HepG2 (cell line): ENCODE measurements at regions not wholly inside any gene's neighbourhood (a gene's known extent, or its start where the extent isn't known, plus 50 kb on each side); places are given as distances from the start of the nearest gene placed in this dataset.

Experiments
- ATAC-seq: fragments of 200-7000 bp; cut with Tn5 transposase; 3 replicates; pipeline ENCODE4 v1.9.1; 2020; ENCODE audit warnings: mild to moderate bottlenecking, moderate library complexity
- BruUV-seq: library from RNA; stranded (reverse); fragments of 400-500 nt; replicated peaks from 2 replicates; lab custom pipeline; 2021; lab: Mats Ljungman, UMichigan
- CTCF ChIA-PET: fragments of 300-600 bp; formaldehyde crosslinking; extraction: SDS; loops from one replicate; lab custom pipeline; 2021; ENCODE audit warnings: low total read pairs, inconsistent platforms, low intra/inter-chr PET ratio; lab: Yijun Ruan, JAX
- POLR2A ChIA-PET: fragments of 350-600 bp; sonication (Branson Sonifier 250); formaldehyde crosslinking; loops from one replicate; lab custom pipeline; 2020; ENCODE audit warnings: antibody characterized with exemption, inconsistent platforms; lab: Yijun Ruan, JAX
- DNase-seq: peaks from one replicate; pipeline ENCODE4 v3.0.0-alpha.2; 2015; ENCODE audit warnings: low spot score
- FAIRE-seq: peaks from 3 replicates; lab custom pipeline; 2011; peaks lifted over from hg19 to GRCh38; lab: Jason Lieb, UNC
- H2AFZ ChIP-seq: one replicate; pipeline ENCODE4 v1.6.1; 2011; ENCODE audit warnings: low read length, inconsistent platforms
- H3K27ac ChIP-seq: fragments of 300-600 bp; 3 replicates; pipeline ENCODE4 v1.8.0; 2011; ENCODE audit warnings: mixed run types, mild to moderate bottlenecking, mixed read lengths, low read length, inconsistent platforms; ENCODE audit not compliant: insufficient read depth; ENCODE audit errors: extremely low read length
- H3K27me3 ChIP-seq, 2 experiments: fragments of 200-600 bp in 1 of 2; 2 replicates in 1 of 2; 3 replicates in 1 of 2; pipeline versions ENCODE4 v1.6.0 to v1.8.0; 2011; ENCODE audit warnings: low read length in 2 of 2, mild to moderate bottlenecking in 2 of 2, moderate library complexity in 2 of 2, inconsistent platforms in 1 of 2; ENCODE audit not compliant: insufficient read depth in 2 of 2, control insufficient read depth in 1 of 2
- H3K36me3 ChIP-seq, 2 experiments: fragments of 200-600 bp in 1 of 2; replicated peaks in 1 of 2; 2 replicates in 1 of 2; 3 replicates in 1 of 2; pipeline versions ENCODE4 v1.5.1 to v1.8.0; 2011; ENCODE audit warnings: low read length in 2 of 2, inconsistent platforms in 1 of 2; ENCODE audit not compliant: insufficient read depth in 2 of 2, control insufficient read depth in 1 of 2
- H3K4me1 ChIP-seq: 2 replicates; pipeline ENCODE4 v1.5.1; 2012; ENCODE audit warnings: low read length, inconsistent platforms; ENCODE audit not compliant: insufficient read depth
- H3K4me2 ChIP-seq: 2 replicates; pipeline ENCODE4 v1.6.0; 2011; ENCODE audit warnings: low read depth, low read length, inconsistent platforms
- H3K4me3 ChIP-seq, 3 experiments: fragments of 200-600 bp in 1 of 3; sonication (generic), shearing (Covaris generic) in 1 of 3; replicated peaks in 1 of 3; 2 replicates each; pipeline ENCODE4 v1.5.1; 2011 to 2016; ENCODE audit warnings: low read length in 3 of 3, inconsistent platforms in 2 of 3, low read depth in 2 of 3, mild to moderate bottlenecking in 2 of 3, control low read depth in 1 of 3, mixed read lengths in 1 of 3; ENCODE audit not compliant: insufficient read depth in 1 of 3
- H3K79me2 ChIP-seq: one replicate; pipeline ENCODE4 v1.6.1; 2011; ENCODE audit warnings: low read length, inconsistent platforms; ENCODE audit not compliant: insufficient read depth
- H3K9ac ChIP-seq: 2 replicates; pipeline ENCODE4 v1.6.0; 2011; ENCODE audit warnings: mild to moderate bottlenecking, low read depth, low read length, inconsistent platforms; ENCODE audit not compliant: insufficient read depth
- H3K9me3 ChIP-seq: 2 replicates; pipeline ENCODE4 v1.5.1; 2012; ENCODE audit warnings: mild to moderate bottlenecking, low read length
- H4K20me1 ChIP-seq: 2 replicates; pipeline ENCODE4 v1.6.0; 2011; ENCODE audit warnings: inconsistent platforms, mild to moderate bottlenecking, low read length, moderate library complexity; ENCODE audit not compliant: insufficient read depth
- ATAD3A ChIP-seq: sonication (generic); formaldehyde crosslinking; IDR thresholded peaks from 2 replicates; pipeline ENCODE4 v1.4.0; 2020; ENCODE audit warnings: missing genetic modification reagents
- HHEX ChIP-seq: IDR thresholded peaks from 2 replicates; pipeline ENCODE4 v1.6.1; 2016; ENCODE audit warnings: control low read depth
- HNF4A ChIP-seq: sonication (generic); formaldehyde crosslinking; IDR thresholded peaks from 2 replicates; pipeline ENCODE4 v1.4.0; 2020; ENCODE audit warnings: missing genetic modification reagents
- KDM6A ChIP-seq: IDR thresholded peaks from 2 replicates; pipeline ENCODE4 v1.6.1; 2016; ENCODE audit warnings: low read depth
- STAG1 ChIP-seq: sonication (generic); formaldehyde crosslinking; IDR thresholded peaks from 2 replicates; pipeline ENCODE4 v1.4.0; 2020; ENCODE audit warnings: missing genetic modification reagents
- TBX3 ChIP-seq: fragments of 450-650 bp; IDR thresholded peaks from 2 replicates; pipeline ENCODE4 v1.6.1; 2017; ENCODE audit warnings: antibody characterized with exemption, mild to moderate bottlenecking, inconsistent platforms, borderline replicate concordance
- TOPORS ChIP-seq: sonication (generic); formaldehyde crosslinking; IDR thresholded peaks from 2 replicates; pipeline ENCODE4 v1.8.0; 2023; ENCODE audit warnings: mild to moderate bottlenecking, missing genetic modification reagents
- ZBTB20 ChIP-seq: sonication (generic); formaldehyde crosslinking; IDR thresholded peaks from 2 replicates; pipeline ENCODE4 v1.8.1; 2023; ENCODE audit warnings: missing genetic modification reagents, low read depth, mild to moderate bottlenecking, borderline replicate concordance
- ZFP1 ChIP-seq: IDR thresholded peaks from 2 replicates; pipeline ENCODE4 v1.6.1; 2016
- ZNF230 ChIP-seq: sonication (generic); formaldehyde crosslinking; IDR thresholded peaks from 2 replicates; pipeline ENCODE4 v1.4.0; 2020; ENCODE audit warnings: mild to moderate bottlenecking, missing genetic modification reagents
- ZNF652 ChIP-seq: IDR thresholded peaks from 2 replicates; pipeline ENCODE4 v1.6.1; 2016; ENCODE audit warnings: low read depth, borderline replicate concordance
- ZNF792 ChIP-seq: IDR thresholded peaks from 2 replicates; pipeline ENCODE4 v1.6.1; 2016
- WGBS: methylation state at CpG from one replicate; pipeline ENCODE4 v1.1.6; 2017; ENCODE audit warnings: low lambda C conversion rate; 5-methylcytosine and 5-hydroxymethylcytosine counted together
- in situ Hi-C: cut with HindIII; loops from 2 replicates; pipeline ENCODE4 v1.10.0; 2017; ENCODE audit warnings: low pct_unique_long_range_greater_than_20kb; ENCODE audit not compliant: extremely low pct_ligation_motif_present
- intact Hi-C: fragments of 100-400 bp; cut with micrococcal nuclease; formaldehyde crosslinking; loops from one replicate; pipeline ENCODE4 v1.10.0; 2022; ENCODE audit not compliant: unreplicated experiment
- TF ChIP-seq, protein P1 (sequence below): IDR thresholded peaks from 2 replicates; pipeline ENCODE4 v1.6.1; 2012; ENCODE audit warnings: low read length, improper control_type of control experiment
- TF ChIP-seq, protein P2 (sequence below): sonication (generic); formaldehyde crosslinking; conservative IDR thresholded peaks from 2 replicates; pipeline ENCODE4 v1.8.1; 2023; ENCODE audit warnings: missing genetic modification reagents
- TF ChIP-seq, protein P3 (sequence below): sonication (generic); formaldehyde crosslinking; IDR thresholded peaks from 2 replicates; pipeline ENCODE4 v1.5.0; 2020; ENCODE audit warnings: mild to moderate bottlenecking, missing genetic modification reagents, moderate library complexity
- TF ChIP-seq, protein P4 (sequence below): sonication (generic); formaldehyde crosslinking; IDR thresholded peaks from 2 replicates; pipeline ENCODE4 v1.4.0; 2020; ENCODE audit warnings: low read depth, missing genetic modification reagents

DNA sequence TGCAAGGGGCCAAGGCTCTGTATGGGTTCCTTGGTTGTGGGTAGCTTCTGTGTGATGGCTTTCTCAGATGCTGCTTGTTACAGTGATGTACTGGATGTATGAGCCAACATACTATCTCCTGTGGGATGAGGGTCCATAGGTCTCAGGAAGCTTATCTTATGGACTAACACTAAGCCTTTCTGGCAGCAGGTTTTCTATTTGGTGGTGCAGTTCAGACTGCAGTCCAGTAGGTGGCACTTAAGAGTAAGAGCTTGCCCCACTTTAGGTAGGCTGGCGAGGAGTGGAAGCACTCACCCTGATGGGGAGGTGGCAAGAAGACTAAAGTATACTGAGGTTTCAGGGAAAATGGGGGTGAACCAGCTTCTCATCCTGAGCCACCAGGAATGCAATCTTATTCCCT is 306.7 kb upstream of the MAOA start:
- FAIRE-seq (peak; percentile 78), DNase-seq (peak; percentile 44), ATAC-seq (peak; percentile 79)
- in situ Hi-C loops: no loop called here
- Histone ChIP-seq H3K27ac (no peak overlapping the region), H3K4me3 (no peak overlapping the region), H3K9ac (no peak overlapping the region), H3K36me3 (no peaks in the 10 kb centered on the region), H3K4me2 (no peak overlapping the region), H3K27me3 (no peaks in the 10 kb centered on the region), H3K4me1 (no peaks in the 10 kb centered on the region), H2AFZ (no peak overlapping the region), H3K9me3 (no peaks in the 10 kb centered on the region), H3K79me2 (no peaks in the 10 kb centered on the region), H4K20me1 (no peaks in the 10 kb centered on the region)
- POLR2A ChIA-PET: interaction anchor here (0.7 kb wide), 1 partner anchor 208 kb away, joined by 3 read pairs; no protein-coding TSS in a partner anchor
- no TSS peak for BruUV-seq
- WGBS: 13% methylated on average over 1 of the region's 1 CpG
- CTCF ChIA-PET: interaction anchor here (1.9 kb wide), 1 partner anchor 208 kb away, joined by 10 read pairs; no protein-coding TSS in a partner anchor
- intact Hi-C loops: loop anchor here (1.0 kb wide), 1 partner anchor 210 kb away; no protein-coding TSS in a partner anchor
- TF ChIP-seq, protein P1, sequence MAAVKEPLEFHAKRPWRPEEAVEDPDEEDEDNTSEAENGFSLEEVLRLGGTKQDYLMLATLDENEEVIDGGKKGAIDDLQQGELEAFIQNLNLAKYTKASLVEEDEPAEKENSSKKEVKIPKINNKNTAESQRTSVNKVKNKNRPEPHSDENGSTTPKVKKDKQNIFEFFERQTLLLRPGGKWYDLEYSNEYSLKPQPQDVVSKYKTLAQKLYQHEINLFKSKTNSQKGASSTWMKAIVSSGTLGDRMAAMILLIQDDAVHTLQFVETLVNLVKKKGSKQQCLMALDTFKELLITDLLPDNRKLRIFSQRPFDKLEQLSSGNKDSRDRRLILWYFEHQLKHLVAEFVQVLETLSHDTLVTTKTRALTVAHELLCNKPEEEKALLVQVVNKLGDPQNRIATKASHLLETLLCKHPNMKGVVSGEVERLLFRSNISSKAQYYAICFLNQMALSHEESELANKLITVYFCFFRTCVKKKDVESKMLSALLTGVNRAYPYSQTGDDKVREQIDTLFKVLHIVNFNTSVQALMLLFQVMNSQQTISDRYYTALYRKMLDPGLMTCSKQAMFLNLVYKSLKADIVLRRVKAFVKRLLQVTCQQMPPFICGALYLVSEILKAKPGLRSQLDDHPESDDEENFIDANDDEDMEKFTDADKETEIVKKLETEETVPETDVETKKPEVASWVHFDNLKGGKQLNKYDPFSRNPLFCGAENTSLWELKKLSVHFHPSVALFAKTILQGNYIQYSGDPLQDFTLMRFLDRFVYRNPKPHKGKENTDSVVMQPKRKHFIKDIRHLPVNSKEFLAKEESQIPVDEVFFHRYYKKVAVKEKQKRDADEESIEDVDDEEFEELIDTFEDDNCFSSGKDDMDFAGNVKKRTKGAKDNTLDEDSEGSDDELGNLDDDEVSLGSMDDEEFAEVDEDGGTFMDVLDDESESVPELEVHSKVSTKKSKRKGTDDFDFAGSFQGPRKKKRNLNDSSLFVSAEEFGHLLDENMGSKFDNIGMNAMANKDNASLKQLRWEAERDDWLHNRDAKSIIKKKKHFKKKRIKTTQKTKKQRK: no peak
- no peak for TF ChIP-seq ZFP1 (CRISPR knock-in tag)
- TF ChIP-seq, protein P2, sequence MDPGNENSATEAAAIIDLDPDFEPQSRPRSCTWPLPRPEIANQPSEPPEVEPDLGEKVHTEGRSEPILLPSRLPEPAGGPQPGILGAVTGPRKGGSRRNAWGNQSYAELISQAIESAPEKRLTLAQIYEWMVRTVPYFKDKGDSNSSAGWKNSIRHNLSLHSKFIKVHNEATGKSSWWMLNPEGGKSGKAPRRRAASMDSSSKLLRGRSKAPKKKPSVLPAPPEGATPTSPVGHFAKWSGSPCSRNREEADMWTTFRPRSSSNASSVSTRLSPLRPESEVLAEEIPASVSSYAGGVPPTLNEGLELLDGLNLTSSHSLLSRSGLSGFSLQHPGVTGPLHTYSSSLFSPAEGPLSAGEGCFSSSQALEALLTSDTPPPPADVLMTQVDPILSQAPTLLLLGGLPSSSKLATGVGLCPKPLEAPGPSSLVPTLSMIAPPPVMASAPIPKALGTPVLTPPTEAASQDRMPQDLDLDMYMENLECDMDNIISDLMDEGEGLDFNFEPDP: no peak
- TF ChIP-seq STAG1: peak; percentile 57
- no peak for TF ChIP-seq TOPORS
- TF ChIP-seq, protein P3, sequence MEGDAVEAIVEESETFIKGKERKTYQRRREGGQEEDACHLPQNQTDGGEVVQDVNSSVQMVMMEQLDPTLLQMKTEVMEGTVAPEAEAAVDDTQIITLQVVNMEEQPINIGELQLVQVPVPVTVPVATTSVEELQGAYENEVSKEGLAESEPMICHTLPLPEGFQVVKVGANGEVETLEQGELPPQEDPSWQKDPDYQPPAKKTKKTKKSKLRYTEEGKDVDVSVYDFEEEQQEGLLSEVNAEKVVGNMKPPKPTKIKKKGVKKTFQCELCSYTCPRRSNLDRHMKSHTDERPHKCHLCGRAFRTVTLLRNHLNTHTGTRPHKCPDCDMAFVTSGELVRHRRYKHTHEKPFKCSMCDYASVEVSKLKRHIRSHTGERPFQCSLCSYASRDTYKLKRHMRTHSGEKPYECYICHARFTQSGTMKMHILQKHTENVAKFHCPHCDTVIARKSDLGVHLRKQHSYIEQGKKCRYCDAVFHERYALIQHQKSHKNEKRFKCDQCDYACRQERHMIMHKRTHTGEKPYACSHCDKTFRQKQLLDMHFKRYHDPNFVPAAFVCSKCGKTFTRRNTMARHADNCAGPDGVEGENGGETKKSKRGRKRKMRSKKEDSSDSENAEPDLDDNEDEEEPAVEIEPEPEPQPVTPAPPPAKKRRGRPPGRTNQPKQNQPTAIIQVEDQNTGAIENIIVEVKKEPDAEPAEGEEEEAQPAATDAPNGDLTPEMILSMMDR (CRISPR knock-in tag): peak; percentile 68
- TF ChIP-seq HHEX (CRISPR knock-in tag): no peak
- no peak for TF ChIP-seq ZBTB20 (CRISPR knock-in tag)
- no peak for TF ChIP-seq KDM6A
- peak; percentile 98 for TF ChIP-seq ZNF230 (CRISPR knock-in tag)
- peak; percentile 79; the same call in 1 of the 2 replicates for TF ChIP-seq ZNF792 (CRISPR knock-in tag)
- no peak for TF ChIP-seq ZNF652 (CRISPR knock-in tag)
- TF ChIP-seq TBX3: no peak
- TF ChIP-seq, protein P4, sequence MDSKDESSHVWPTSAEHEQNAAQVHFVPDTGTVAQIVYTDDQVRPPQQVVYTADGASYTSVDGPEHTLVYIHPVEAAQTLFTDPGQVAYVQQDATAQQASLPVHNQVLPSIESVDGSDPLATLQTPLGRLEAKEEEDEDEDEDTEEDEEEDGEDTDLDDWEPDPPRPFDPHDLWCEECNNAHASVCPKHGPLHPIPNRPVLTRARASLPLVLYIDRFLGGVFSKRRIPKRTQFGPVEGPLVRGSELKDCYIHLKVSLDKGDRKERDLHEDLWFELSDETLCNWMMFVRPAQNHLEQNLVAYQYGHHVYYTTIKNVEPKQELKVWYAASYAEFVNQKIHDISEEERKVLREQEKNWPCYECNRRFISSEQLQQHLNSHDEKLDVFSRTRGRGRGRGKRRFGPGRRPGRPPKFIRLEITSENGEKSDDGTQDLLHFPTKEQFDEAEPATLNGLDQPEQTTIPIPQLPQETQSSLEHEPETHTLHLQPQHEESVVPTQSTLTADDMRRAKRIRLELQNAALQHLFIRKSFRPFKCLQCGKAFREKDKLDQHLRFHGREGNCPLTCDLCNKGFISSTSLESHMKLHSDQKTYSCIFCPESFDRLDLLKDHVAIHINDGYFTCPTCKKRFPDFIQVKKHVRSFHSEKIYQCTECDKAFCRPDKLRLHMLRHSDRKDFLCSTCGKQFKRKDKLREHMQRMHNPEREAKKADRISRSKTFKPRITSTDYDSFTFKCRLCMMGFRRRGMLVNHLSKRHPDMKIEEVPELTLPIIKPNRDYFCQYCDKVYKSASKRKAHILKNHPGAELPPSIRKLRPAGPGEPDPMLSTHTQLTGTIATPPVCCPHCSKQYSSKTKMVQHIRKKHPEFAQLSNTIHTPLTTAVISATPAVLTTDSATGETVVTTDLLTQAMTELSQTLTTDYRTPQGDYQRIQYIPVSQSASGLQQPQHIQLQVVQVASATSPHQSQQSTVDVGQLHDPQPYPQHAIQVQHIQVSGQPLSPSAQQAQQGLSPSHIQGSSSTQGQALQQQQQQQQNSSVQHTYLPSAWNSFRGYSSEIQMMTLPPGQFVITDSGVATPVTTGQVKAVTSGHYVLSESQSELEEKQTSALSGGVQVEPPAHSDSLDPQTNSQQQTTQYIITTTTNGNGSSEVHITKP (CRISPR knock-in tag): no peak
- no peak for TF ChIP-seq ATAD3A (CRISPR knock-in tag)
- TF ChIP-seq HNF4A (CRISPR knock-in tag): 0 out of 2 replicates have a peak, but pooled peaks have one; percentile 31
